ENCODE measurements at regions not wholly inside any gene's neighbourhood (a gene's known extent, or its start where the extent isn't known, plus 50 kb on each side); places are given as distances from the start of the nearest gene placed in this dataset.

GRCh38 chr9:87107072-87107471, 159.8 kb upstream of the GAS1 start:
- Histone ChIP-seq H3K9ac (ENCODE audit: low read length in 5 of 5) (no peak overlapping the region), H3K36me3 (ENCODE audit: control insufficient read depth in 5 of 5, insufficient read depth in 5 of 5, low read length in 5 of 5) (no peaks in the 10 kb centered on the region), H3K27me3 (ENCODE audit: control insufficient read depth in 5 of 5, insufficient read depth in 4 of 5, low read length in 5 of 5) (no peaks in the 10 kb centered on the region), H3K4me3 (ENCODE audit: low read depth in 1 of 5, low read length in 5 of 5) (no peak overlapping the region), H3K4me1 (ENCODE audit: control insufficient read depth in 5 of 5, insufficient read depth in 5 of 5, low read length in 5 of 5) (no peaks in the 10 kb centered on the region), H3K27ac (ENCODE audit: low read depth, low read length) (no peak overlapping the region), H3K9me3 (ENCODE audit: control insufficient read depth in 5 of 5, low read length in 5 of 5) (peaks cover 0 to 13% (median 8%) of the 10 kb centered on the region in 5 donors)

GRCh38 chr9:87108661-87109060, 161.4 kb upstream of the GAS1 start:
- H3K36me3 ChIP-seq (ENCODE audit: control insufficient read depth in 5 of 5, insufficient read depth in 5 of 5, low read length in 5 of 5), result no peaks in the 10 kb centered on the region
- H3K27me3 ChIP-seq (ENCODE audit: control insufficient read depth in 5 of 5, insufficient read depth in 4 of 5, low read length in 5 of 5), result no peaks in the 10 kb centered on the region
- no peak overlapping the region for H3K27ac ChIP-seq (ENCODE audit: low read depth, low read length)
- H3K9ac ChIP-seq (ENCODE audit: low read length in 5 of 5), result no peak overlapping the region
- H3K4me3 ChIP-seq (ENCODE audit: low read depth in 1 of 5, low read length in 5 of 5), result no peak overlapping the region
- H3K9me3 ChIP-seq (ENCODE audit: control insufficient read depth in 5 of 5, low read length in 5 of 5), result peaks cover 0 to 13% (median 8%) of the 10 kb centered on the region in 5 donors
- H3K4me1 ChIP-seq (ENCODE audit: control insufficient read depth in 5 of 5, insufficient read depth in 5 of 5, low read length in 5 of 5), result no peaks in the 10 kb centered on the region

GRCh38 chr9:87109231-87109631, 161.9 kb upstream of the GAS1 start:
- no peaks in the 10 kb centered on the region for H3K4me1 ChIP-seq (ENCODE audit: control insufficient read depth in 5 of 5, insufficient read depth in 5 of 5, low read length in 5 of 5)
- H3K27me3 ChIP-seq (ENCODE audit: control insufficient read depth in 5 of 5, insufficient read depth in 4 of 5, low read length in 5 of 5), result no peaks in the 10 kb centered on the region
- H3K27ac ChIP-seq (ENCODE audit: low read depth, low read length), result no peak overlapping the region
- no peaks in the 10 kb centered on the region for H3K36me3 ChIP-seq (ENCODE audit: control insufficient read depth in 5 of 5, insufficient read depth in 5 of 5, low read length in 5 of 5)
- H3K4me3 ChIP-seq (ENCODE audit: low read depth in 1 of 5, low read length in 5 of 5), result no peak overlapping the region
- H3K9me3 ChIP-seq (ENCODE audit: control insufficient read depth in 5 of 5, low read length in 5 of 5), result peaks cover 0 to 13% (median 8%) of the 10 kb centered on the region in 5 donors
- no peak overlapping the region for H3K9ac ChIP-seq (ENCODE audit: low read length in 5 of 5)

GRCh38 chr9:87109851-87110250, 162.5 kb upstream of the GAS1 start:
- Histone ChIP-seq H3K27me3 (ENCODE audit: control insufficient read depth in 5 of 5, insufficient read depth in 4 of 5, low read length in 5 of 5) (no peaks in the 10 kb centered on the region), H3K4me3 (ENCODE audit: low read depth in 1 of 5, low read length in 5 of 5) (no peak overlapping the region), H3K9me3 (ENCODE audit: control insufficient read depth in 5 of 5, low read length in 5 of 5) (peaks cover 0 to 13% (median 8%) of the 10 kb centered on the region in 5 donors), H3K4me1 (ENCODE audit: control insufficient read depth in 5 of 5, insufficient read depth in 5 of 5, low read length in 5 of 5) (no peaks in the 10 kb centered on the region), H3K9ac (ENCODE audit: low read length in 5 of 5) (no peak overlapping the region), H3K27ac (ENCODE audit: low read depth, low read length) (no peak overlapping the region), H3K36me3 (ENCODE audit: control insufficient read depth in 5 of 5, insufficient read depth in 5 of 5, low read length in 5 of 5) (no peaks in the 10 kb centered on the region)

GRCh38 chr9:87111010-87111409, 163.7 kb upstream of the GAS1 start:
- Histone ChIP-seq H3K9ac (ENCODE audit: low read length in 5 of 5) (no peak overlapping the region), H3K4me3 (ENCODE audit: low read depth in 1 of 5, low read length in 5 of 5) (no peak overlapping the region), H3K27me3 (ENCODE audit: control insufficient read depth in 5 of 5, insufficient read depth in 4 of 5, low read length in 5 of 5) (no peaks in the 10 kb centered on the region), H3K4me1 (ENCODE audit: control insufficient read depth in 5 of 5, insufficient read depth in 5 of 5, low read length in 5 of 5) (no peaks in the 10 kb centered on the region), H3K9me3 (ENCODE audit: control insufficient read depth in 5 of 5, low read length in 5 of 5) (peaks cover 0 to 13% (median 8%) of the 10 kb centered on the region in 5 donors), H3K36me3 (ENCODE audit: control insufficient read depth in 5 of 5, insufficient read depth in 5 of 5, low read length in 5 of 5) (no peaks in the 10 kb centered on the region), H3K27ac (ENCODE audit: low read depth, low read length) (no peak overlapping the region)

GRCh38 chr9:87112656-87113055, 165.3 kb upstream of the GAS1 start:
- H3K9ac ChIP-seq (ENCODE audit: low read length in 5 of 5), result no peak overlapping the region
- H3K9me3 ChIP-seq (ENCODE audit: control insufficient read depth in 5 of 5, low read length in 5 of 5), result peaks cover 0 to 13% (median 8%) of the 10 kb centered on the region in 5 donors
- no peaks in the 10 kb centered on the region for H3K27me3 ChIP-seq (ENCODE audit: control insufficient read depth in 5 of 5, insufficient read depth in 4 of 5, low read length in 5 of 5)

GRCh38 chr9:87113874-87114273, 166.6 kb upstream of the GAS1 start:
- Histone ChIP-seq H3K27ac (ENCODE audit: low read depth, low read length) (no peak overlapping the region), H3K4me3 (ENCODE audit: low read depth in 1 of 5, low read length in 5 of 5) (no peak overlapping the region), H3K36me3 (ENCODE audit: control insufficient read depth in 5 of 5, insufficient read depth in 5 of 5, low read length in 5 of 5) (no peaks in the 10 kb centered on the region), H3K9me3 (ENCODE audit: control insufficient read depth in 5 of 5, low read length in 5 of 5) (peaks cover 0 to 13% (median 8%) of the 10 kb centered on the region in 5 donors), H3K4me1 (ENCODE audit: control insufficient read depth in 5 of 5, insufficient read depth in 5 of 5, low read length in 5 of 5) (peaks cover 0 to 4% (median 0%) of the 10 kb centered on the region in 5 donors), H3K9ac (ENCODE audit: low read length in 5 of 5) (no peak overlapping the region), H3K27me3 (ENCODE audit: control insufficient read depth in 5 of 5, insufficient read depth in 4 of 5, low read length in 5 of 5) (no peaks in the 10 kb centered on the region)

More at GRCh38 chr9:87112656-87113055, 165.3 kb upstream of the GAS1 start:
- Histone ChIP-seq H3K4me1 (ENCODE audit: control insufficient read depth in 5 of 5, insufficient read depth in 5 of 5, low read length in 5 of 5) (peaks cover 0 to 4% (median 0%) of the 10 kb centered on the region in 5 donors), H3K27ac (ENCODE audit: low read depth, low read length) (no peak overlapping the region), H3K4me3 (ENCODE audit: low read depth in 1 of 5, low read length in 5 of 5) (no peak overlapping the region), H3K36me3 (ENCODE audit: control insufficient read depth in 5 of 5, insufficient read depth in 5 of 5, low read length in 5 of 5) (no peaks in the 10 kb centered on the region)

GRCh38 chr9:87115785-87116184, 168.5 kb upstream of the GAS1 start:
- H3K27me3 ChIP-seq (ENCODE audit: control insufficient read depth in 5 of 5, insufficient read depth in 4 of 5, low read length in 5 of 5), result no peaks in the 10 kb centered on the region
- H3K4me1 ChIP-seq (ENCODE audit: control insufficient read depth in 5 of 5, insufficient read depth in 5 of 5, low read length in 5 of 5), result peaks cover 3 to 12% (median 9%) of the 10 kb centered on the region in 5 donors
- no peaks in the 10 kb centered on the region for H3K36me3 ChIP-seq (ENCODE audit: control insufficient read depth in 5 of 5, insufficient read depth in 5 of 5, low read length in 5 of 5)
- no peak overlapping the region for H3K4me3 ChIP-seq (ENCODE audit: low read depth in 1 of 5, low read length in 5 of 5)
- H3K27ac ChIP-seq (ENCODE audit: low read depth, low read length), result no peak overlapping the region
- H3K9ac ChIP-seq (ENCODE audit: low read length in 5 of 5), result no peak overlapping the region
- H3K9me3 ChIP-seq (ENCODE audit: control insufficient read depth in 5 of 5, low read length in 5 of 5), result peaks cover 0 to 8% (median 6%) of the 10 kb centered on the region in 5 donors

GRCh38 chr9:87116492-87116891, 169.2 kb upstream of the GAS1 start:
- Histone ChIP-seq H3K9me3 (ENCODE audit: control insufficient read depth in 5 of 5, low read length in 5 of 5) (peaks cover 0 to 1% (median 0%) of the 10 kb centered on the region in 5 donors), H3K27me3 (ENCODE audit: control insufficient read depth in 5 of 5, insufficient read depth in 4 of 5, low read length in 5 of 5) (no peaks in the 10 kb centered on the region), H3K27ac (ENCODE audit: low read depth, low read length) (no peak overlapping the region), H3K4me1 (ENCODE audit: control insufficient read depth in 5 of 5, insufficient read depth in 5 of 5, low read length in 5 of 5) (peaks cover 3 to 12% (median 9%) of the 10 kb centered on the region in 5 donors), H3K4me3 (ENCODE audit: low read depth in 1 of 5, low read length in 5 of 5) (no peak overlapping the region), H3K9ac (ENCODE audit: low read length in 5 of 5) (no peak overlapping the region), H3K36me3 (ENCODE audit: control insufficient read depth in 5 of 5, insufficient read depth in 5 of 5, low read length in 5 of 5) (no peaks in the 10 kb centered on the region)

- no peak overlapping the region for H3K9ac ChIP-seq (ENCODE audit: low read length in 5 of 5)
- H3K27ac ChIP-seq (ENCODE audit: low read depth, low read length), result no peak overlapping the region
- peaks cover 3 to 18% (median 9%) of the 10 kb centered on the region in 5 donors for H3K4me1 ChIP-seq (ENCODE audit: control insufficient read depth in 5 of 5, insufficient read depth in 5 of 5, low read length in 5 of 5)
- H3K27me3 ChIP-seq (ENCODE audit: control insufficient read depth in 5 of 5, insufficient read depth in 4 of 5, low read length in 5 of 5), result no peaks in the 10 kb centered on the region
- H3K4me3 ChIP-seq (ENCODE audit: low read depth in 1 of 5, low read length in 5 of 5), result no peak overlapping the region
- no peaks in the 10 kb centered on the region for H3K36me3 ChIP-seq (ENCODE audit: control insufficient read depth in 5 of 5, insufficient read depth in 5 of 5, low read length in 5 of 5)
- H3K9me3 ChIP-seq (ENCODE audit: control insufficient read depth in 5 of 5, low read length in 5 of 5), result no peaks in the 10 kb centered on the region
These were observed 171.3 kb upstream of the GAS1 start for GRCh38 chr9:87118594-87118993.
